ENCODE measurements at regions not wholly inside any gene's neighbourhood (a gene's known extent, or its start where the extent isn't known, plus 50 kb on each side); places are given as distances from the start of the nearest gene placed in this dataset.
A peak's percentile ranks its signal among the peaks of the same experiment; 100 is the strongest.

DNA sequence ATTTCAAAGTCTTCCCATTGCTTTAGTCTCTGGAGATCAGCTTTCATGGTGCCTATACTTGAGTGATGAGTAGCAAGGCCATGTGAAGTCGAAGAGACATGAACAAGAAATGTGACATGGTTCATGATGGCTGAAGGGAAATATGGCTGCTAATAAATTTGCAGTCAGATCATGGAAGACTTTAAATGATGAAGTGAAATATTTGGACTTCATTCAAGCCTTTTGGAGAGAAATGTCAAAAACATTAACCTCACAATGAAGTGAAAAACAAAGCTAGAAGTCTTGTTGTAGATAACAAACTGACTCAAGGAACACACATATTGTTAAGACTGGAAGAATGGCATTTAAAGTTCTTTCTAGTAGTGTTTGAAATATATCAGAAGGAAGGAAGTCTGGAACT lies 120.3 kb upstream of the CCDC54 start:
- no peak for DNase-seq

GRCh38 chr3:107258300-107258699 lies 118.9 kb upstream of the CCDC54 start:
- no peak for DNase-seq

DNA sequence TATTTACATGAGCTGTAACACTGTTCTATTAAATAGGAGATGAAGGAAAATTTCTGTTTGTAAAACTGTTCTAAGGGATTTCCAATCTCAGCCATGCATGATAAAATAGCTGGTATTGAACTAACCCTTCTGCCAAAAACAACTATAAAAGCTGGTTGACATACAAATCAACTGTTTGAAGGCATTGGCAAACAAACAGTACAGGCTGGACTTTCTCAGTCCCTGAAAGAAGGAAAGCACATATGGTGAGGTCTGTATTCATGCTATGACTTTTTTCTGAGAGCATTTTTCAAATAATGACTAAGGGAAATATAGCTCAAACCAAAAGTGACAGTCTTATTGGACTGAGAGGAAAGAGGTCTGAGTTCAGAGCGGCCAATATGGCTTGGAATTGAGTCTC lies 117.0 kb upstream of the CCDC54 start:
- DNase-seq = no peak

DNA sequence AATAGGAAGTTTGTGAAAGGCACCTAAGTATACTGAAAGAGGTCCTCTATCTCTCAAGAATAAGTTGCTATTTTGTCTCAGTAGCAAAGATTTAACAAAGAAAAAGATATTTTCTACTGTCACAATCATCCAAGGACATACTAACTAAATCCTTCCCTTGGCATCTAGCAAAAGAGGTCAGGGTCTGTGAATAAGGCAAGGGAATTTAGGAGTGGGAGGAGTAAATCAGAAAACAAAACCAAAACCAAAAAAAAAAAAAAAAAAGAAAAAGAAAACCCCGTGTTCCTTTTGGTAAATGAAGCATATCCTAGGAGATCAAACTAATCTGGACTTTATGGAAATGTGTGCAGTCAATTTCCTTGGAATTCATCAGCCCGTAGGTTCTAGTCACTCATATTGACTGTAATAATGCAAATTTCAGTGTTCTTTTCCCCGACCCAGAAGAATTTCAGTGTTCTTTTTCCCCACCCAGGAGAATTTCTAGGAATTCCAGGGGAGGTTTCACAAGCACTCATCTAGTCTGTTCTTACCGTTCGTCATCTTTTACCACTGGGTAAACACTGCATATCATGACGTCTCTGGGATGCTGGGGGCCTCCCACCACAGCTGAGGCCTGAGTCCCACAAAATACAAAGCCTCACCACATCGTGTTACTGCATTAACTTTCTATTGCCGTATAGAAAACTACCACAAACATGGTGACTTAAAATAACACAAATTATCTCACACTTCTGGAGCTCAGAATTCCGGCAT lies 113.8 kb upstream of the CCDC54 start:
- no peak for DNase-seq

- no peak for DNase-seq
Observed at GRCh38 chr3:107264888-107265287, 112.4 kb upstream of the CCDC54 start.

- no peak for DNase-seq
Observed at GRCh38 chr3:107265526-107265925, 111.7 kb upstream of the CCDC54 start.

GRCh38 chr3:107268469-107268868 lies 108.8 kb upstream of the CCDC54 start:
- DNase-seq = peak; percentile 57

- DNase-seq = no peak
Observed at GRCh38 chr3:107269136-107269535, 108.1 kb upstream of the CCDC54 start.

GRCh38 chr3:107271787-107272387 lies 105.4 kb upstream of the CCDC54 start:
- no peak for DNase-seq

GRCh38 chr3:107272471-107272870 lies 104.8 kb upstream of the CCDC54 start:
- no peak for DNase-seq

DNA sequence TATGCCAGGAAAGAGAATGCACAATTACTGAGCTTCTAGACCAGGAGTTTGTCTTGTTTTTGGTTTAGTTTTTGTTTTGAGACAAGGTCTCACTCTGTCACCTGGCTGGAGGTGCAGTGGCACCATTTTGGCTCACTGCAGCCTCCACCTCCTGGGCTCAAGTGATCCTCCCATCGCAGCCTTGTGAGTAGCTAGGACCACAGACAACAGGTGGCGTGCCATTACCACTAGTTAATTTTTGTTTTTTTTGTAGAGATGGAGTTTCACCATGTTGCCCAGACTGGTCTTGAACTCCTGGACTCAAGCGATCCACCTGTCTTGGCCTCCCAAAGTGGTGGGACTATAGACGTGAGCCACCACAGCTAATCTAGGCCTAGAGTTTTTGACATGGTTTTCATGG lies 104.4 kb upstream of the CCDC54 start:
- DNase-seq = no peak

- DNase-seq = no peak
Observed at GRCh38 chr3:107273771-107274170, 103.5 kb upstream of the CCDC54 start.

- DNase-seq = no peak
Observed at GRCh38 chr3:107275511-107275910, 101.7 kb upstream of the CCDC54 start.

DNA sequence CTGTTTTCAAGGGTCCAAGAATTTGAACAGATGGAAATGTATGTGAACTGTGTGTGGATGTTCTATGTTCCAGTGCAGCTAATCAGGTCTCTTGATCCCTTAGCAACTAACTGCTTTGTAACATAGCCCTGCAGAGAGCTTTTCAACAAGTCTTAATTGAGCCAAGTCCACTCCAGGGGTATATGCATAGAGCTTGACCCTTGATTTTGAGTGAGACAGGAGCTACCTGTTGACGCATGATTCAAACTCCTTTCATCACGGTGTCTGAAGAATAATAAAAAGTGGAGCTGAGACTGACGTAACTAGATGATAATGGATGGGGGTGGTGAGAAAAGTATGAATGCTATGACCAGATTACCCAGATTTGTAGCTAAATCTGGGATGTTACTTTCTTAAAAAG lies 93.3 kb upstream of the CCDC54 start:
- DNase-seq = no peak

GRCh38 chr3:107284612-107285011 lies 92.6 kb upstream of the CCDC54 start:
- no peak for DNase-seq

- DNase-seq = no peak
Observed at GRCh38 chr3:107285197-107285596, 92.0 kb upstream of the CCDC54 start.

DNA sequence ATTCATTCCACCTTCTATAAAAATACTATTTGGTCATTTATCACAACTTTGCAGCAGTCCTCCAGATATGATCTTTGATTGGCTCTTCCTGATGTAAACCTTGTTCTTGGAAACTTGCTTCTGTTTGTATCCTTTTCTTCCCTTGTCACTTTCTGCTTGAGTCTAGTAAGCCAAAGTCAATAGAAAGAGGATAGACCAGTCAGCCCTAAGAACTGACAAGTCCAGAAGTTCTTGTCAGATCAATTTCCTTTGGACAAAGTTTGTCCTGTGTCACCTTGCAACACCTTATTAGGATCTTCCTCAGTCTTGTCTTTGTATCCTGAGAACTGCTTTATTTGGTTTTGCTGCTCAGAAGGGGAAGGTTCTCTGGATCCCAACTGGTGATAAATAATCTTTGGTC lies 87.9 kb upstream of the CCDC54 start:
- no peak for DNase-seq

DNA sequence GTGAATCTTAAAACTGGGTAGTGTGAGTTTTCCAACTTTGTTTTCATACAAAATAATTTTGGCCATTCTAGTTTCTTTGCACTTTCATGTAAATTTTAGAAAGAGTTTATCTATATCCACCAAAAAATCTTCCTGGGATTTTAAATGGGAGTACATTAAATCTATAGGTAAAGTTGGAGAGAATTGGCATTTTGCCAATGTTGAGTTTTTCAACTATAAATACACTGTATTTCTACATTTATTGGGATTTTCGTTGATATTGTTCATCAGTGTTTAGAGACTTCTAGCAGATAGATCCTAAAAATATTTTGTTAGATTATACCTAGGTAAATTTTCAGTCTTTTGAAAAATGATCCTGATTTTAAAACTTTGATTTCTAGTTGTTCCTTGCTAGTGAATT lies 83.1 kb upstream of the CCDC54 start:
- DNase-seq = no peak

- DNase-seq = no peak
Observed at GRCh38 chr3:107297597-107297996, 79.6 kb upstream of the CCDC54 start.

- DNase-seq = no peak
Observed at GRCh38 chr3:107307205-107307604, 70.0 kb upstream of the CCDC54 start.

- no peak for DNase-seq
Observed at GRCh38 chr3:107308716-107309115, 68.5 kb upstream of the CCDC54 start.

- no peak for DNase-seq
Observed at GRCh38 chr3:107309312-107309711, 67.9 kb upstream of the CCDC54 start.

DNA sequence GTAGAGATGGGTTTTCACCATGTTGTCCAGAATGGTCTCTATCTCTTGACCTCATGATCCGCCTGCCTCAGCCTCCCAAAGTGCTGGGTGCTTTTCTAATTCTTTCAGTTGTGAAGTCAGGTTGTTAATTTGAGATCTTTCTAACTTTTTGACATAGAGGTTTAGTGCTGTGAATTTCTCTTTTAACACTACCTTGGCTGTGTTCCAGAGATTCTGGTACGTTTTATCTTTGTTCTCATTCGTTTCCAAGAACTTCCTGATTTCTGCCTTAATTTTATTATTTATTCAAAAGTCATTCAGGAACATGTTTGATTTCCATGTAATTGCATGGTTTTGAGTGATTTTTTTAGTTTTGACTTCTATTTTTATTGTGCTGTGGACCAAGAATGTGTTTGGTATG lies 63.5 kb upstream of the CCDC54 start:
- no peak for DNase-seq

DNA sequence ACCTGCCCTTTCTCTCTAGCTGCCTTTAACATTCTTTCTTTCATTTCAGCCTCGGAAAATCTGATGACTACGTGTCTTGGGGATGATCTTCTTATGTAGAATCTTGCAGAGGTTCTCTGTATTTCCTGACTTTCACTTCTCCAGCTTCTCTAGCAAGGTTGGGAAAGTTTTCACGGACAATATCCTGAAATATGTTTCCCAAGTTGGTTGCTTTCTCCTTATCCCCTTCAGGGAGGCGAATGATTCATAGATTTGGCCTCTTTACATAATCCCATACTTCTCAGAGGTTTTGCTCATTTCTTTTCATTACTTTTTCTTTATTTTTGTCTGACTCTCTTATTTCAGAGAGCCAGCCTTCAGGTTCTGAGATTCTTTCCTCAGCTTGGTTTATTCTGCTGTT lies 62.1 kb upstream of the CCDC54 start:
- no peak for DNase-seq
